Calu3 (cell line): ENCODE measurements at regions not wholly inside any gene's neighbourhood (a gene's known extent, or its start where the extent isn't known, plus 50 kb on each side); places are given as distances from the start of the nearest gene placed in this dataset.

Experiments
- BruUV-seq: library from RNA; stranded (reverse); fragments of 400-500 nt; replicated peaks from 2 replicates; lab custom pipeline; 2021; lab: Mats Ljungman, UMichigan
- CTCF ChIA-PET: fragments of 300-600 bp; sonication (Branson Sonifier 250); formaldehyde crosslinking; loops from one replicate; lab custom pipeline; 2022; ENCODE audit warnings: antibody characterized with exemption; lab: Charles Lee
- DNase-seq: peaks from one replicate; pipeline ENCODE4 v3.0.0; 2022
- H3K27ac Mint-ChIP-seq: one replicate; pipeline ENCODE4 v1.8.0; 2022; ENCODE audit warnings: mixed read lengths; ENCODE audit not compliant: unreplicated experiment
- H3K27me3 Mint-ChIP-seq: one replicate; pipeline ENCODE4 v1.8.0; 2022; ENCODE audit warnings: mixed read lengths; ENCODE audit not compliant: unreplicated experiment
- H3K36me3 Mint-ChIP-seq: one replicate; pipeline ENCODE4 v1.8.0; 2022; ENCODE audit warnings: mild to moderate bottlenecking, moderate library complexity, mixed read lengths; ENCODE audit not compliant: insufficient read depth, unreplicated experiment
- H3K4me1 Mint-ChIP-seq: one replicate; pipeline ENCODE4 v1.8.0; 2022; ENCODE audit warnings: mild to moderate bottlenecking, low read depth, mixed read lengths; ENCODE audit not compliant: unreplicated experiment
- H3K4me3 Mint-ChIP-seq: one replicate; pipeline ENCODE4 v1.8.0; 2022; ENCODE audit warnings: mild to moderate bottlenecking, low read depth, moderate library complexity, mixed read lengths; ENCODE audit not compliant: unreplicated experiment
- H3K9me3 Mint-ChIP-seq: one replicate; pipeline ENCODE4 v1.8.0; 2022; ENCODE audit warnings: low read depth, mixed read lengths; ENCODE audit not compliant: unreplicated experiment
- CTCF ChIP-seq: fragments of 200-600 bp; IDR thresholded peaks from one replicate; pipeline ENCODE4 v1.8.0; 2022; ENCODE audit warnings: antibody characterized with exemption; ENCODE audit not compliant: unreplicated experiment
- intact Hi-C: fragments of 100-400 bp; cut with micrococcal nuclease; formaldehyde crosslinking; loops from one replicate; pipeline ENCODE4 v1.10.0; 2022; ENCODE audit not compliant: unreplicated experiment

- Mint-ChIP-seq H3K9me3 (peaks cover 4% of the 10 kb centered on the region), H3K4me3 (no peak overlapping the region), H3K27ac (no peak overlapping the region), H3K4me1 (no peaks in the 10 kb centered on the region), H3K27me3 (no peaks in the 10 kb centered on the region), H3K36me3 (no peaks in the 10 kb centered on the region)
- intact Hi-C loops: no loop called here
- BruUV-seq: no TSS peak
- CTCF ChIA-PET: interaction anchor here (0.6 kb wide), 1 partner anchor 180 kb away, joined by 3 read pairs; no protein-coding TSS in a partner anchor
- DNase-seq: no peak
- TF ChIP-seq CTCF: no peak
These were observed 146.1 kb downstream of the MEX3B start for GRCh38 chr15:81899730-81900129.

DNA sequence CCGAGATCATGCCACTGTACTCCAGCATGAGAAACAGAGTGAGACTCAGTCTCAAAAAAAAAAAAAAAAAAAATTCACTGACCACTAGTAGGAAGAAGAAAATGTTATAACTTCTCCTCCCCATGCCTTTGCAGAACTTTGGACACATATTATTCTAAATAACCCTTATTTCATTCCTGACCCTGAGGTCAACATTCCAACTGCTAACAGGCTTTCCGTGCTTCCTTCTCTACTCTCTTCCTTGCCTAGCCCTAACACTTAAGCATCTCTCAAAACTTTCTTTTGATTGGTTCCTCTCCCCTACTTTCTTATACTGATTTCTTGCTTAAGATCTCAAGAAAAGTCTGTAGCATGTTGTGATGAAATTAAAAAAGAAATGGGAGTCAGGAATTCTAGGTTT lies 146.8 kb downstream of the MEX3B start:
- BruUV-seq: no TSS peak
- no peak for TF ChIP-seq CTCF
- Mint-ChIP-seq H3K36me3 (no peaks in the 10 kb centered on the region), H3K4me1 (no peaks in the 10 kb centered on the region), H3K27me3 (no peaks in the 10 kb centered on the region), H3K27ac (no peak overlapping the region), H3K9me3 (peaks cover 4% of the 10 kb centered on the region), H3K4me3 (no peak overlapping the region)
- intact Hi-C loops: no loop called here
- CTCF ChIA-PET: interaction anchor here (0.6 kb wide), 1 partner anchor 180 kb away, joined by 3 read pairs; no protein-coding TSS in a partner anchor
- DNase-seq: no peak

- CTCF ChIA-PET: no interaction called here
- H3K36me3 Mint-ChIP-seq: no peaks in the 10 kb centered on the region
- BruUV-seq: no TSS peak
- H3K4me1 Mint-ChIP-seq: no peaks in the 10 kb centered on the region
- TF ChIP-seq CTCF: no peak
- H3K4me3 Mint-ChIP-seq: no peak overlapping the region
- DNase-seq: no peak
- no peaks in the 10 kb centered on the region for H3K27me3 Mint-ChIP-seq
- H3K27ac Mint-ChIP-seq: no peak overlapping the region
- intact Hi-C loops: no loop called here
- H3K9me3 Mint-ChIP-seq: peaks cover 4% of the 10 kb centered on the region
These were observed 148.7 kb downstream of the MEX3B start for GRCh38 chr15:81897057-81897677.

- intact Hi-C loops: no loop called here
- peaks cover 4% of the 10 kb centered on the region for H3K9me3 Mint-ChIP-seq
- CTCF ChIA-PET: no interaction called here
These were observed 149.5 kb downstream of the MEX3B start for GRCh38 chr15:81896356-81896755.

More at GRCh38 chr15:81896356-81896755, 149.5 kb downstream of the MEX3B start:
- DNase-seq: no peak
- H3K36me3 Mint-ChIP-seq: no peaks in the 10 kb centered on the region
- H3K27me3 Mint-ChIP-seq: no peaks in the 10 kb centered on the region
- H3K27ac Mint-ChIP-seq: no peak overlapping the region
- H3K4me1 Mint-ChIP-seq: no peaks in the 10 kb centered on the region
- TF ChIP-seq CTCF: no peak
- no TSS peak for BruUV-seq
- H3K4me3 Mint-ChIP-seq: no peak overlapping the region
